ENCODE measurements at regions not wholly inside any gene's neighbourhood (a gene's known extent, or its start where the extent isn't known, plus 50 kb on each side); places are given as distances from the start of the nearest gene placed in this dataset.

- TF ChIP-seq CTCF (IDR thresholded peaks at IDR 0.05; ENCODE audit: low read depth, low read length) (no peak), EZH2phosphoT487 (IDR thresholded peaks at IDR 0.05; ENCODE audit: low read depth) (no peak)
- no peaks in the 10 kb centered on the region for H3K4me1 ChIP-seq (ENCODE audit: low read length)
- H3K4me2 ChIP-seq (ENCODE audit: low read length), result no peak overlapping the region
- no peak overlapping the region for H2AFZ ChIP-seq (ENCODE audit: low read depth, low read length)
- H3K9me3 ChIP-seq (ENCODE audit: insufficient read depth, low read length), result no peaks in the 10 kb centered on the region
- no peaks in the 10 kb centered on the region for H3K79me2 ChIP-seq (ENCODE audit: low read length)
- H3K27me3 ChIP-seq (ENCODE audit: low read depth, low read length), result no peaks in the 10 kb centered on the region
- H3K27ac ChIP-seq (ENCODE audit: low read length), result no peak overlapping the region
- H4K20me1 ChIP-seq (ENCODE audit: insufficient read depth, low read length), result no peaks in the 10 kb centered on the region
- no peak overlapping the region for H3K9ac ChIP-seq (ENCODE audit: low read length)
- no peaks in the 10 kb centered on the region for H3K36me3 ChIP-seq (replicated peaks; ENCODE audit: low read depth, low read length)
- H3K4me3 ChIP-seq (ENCODE audit: low read length), result no peak overlapping the region
These were observed 178.0 kb downstream of the IPMK start for GRCh38 chr10:58089739-58090138.

GRCh38 chr10:58087896-58088295 lies 179.8 kb downstream of the IPMK start:
- Histone ChIP-seq H3K9me3 (ENCODE audit: insufficient read depth, low read length) (no peaks in the 10 kb centered on the region), H3K9ac (ENCODE audit: low read length) (no peak overlapping the region), H3K36me3 (replicated peaks; ENCODE audit: low read depth, low read length) (no peaks in the 10 kb centered on the region), H3K79me2 (ENCODE audit: low read length) (no peaks in the 10 kb centered on the region), H3K4me2 (ENCODE audit: low read length) (no peak overlapping the region), H3K27me3 (ENCODE audit: low read depth, low read length) (no peaks in the 10 kb centered on the region), H2AFZ (ENCODE audit: low read depth, low read length) (no peak overlapping the region), H4K20me1 (ENCODE audit: insufficient read depth, low read length) (no peaks in the 10 kb centered on the region), H3K4me1 (ENCODE audit: low read length) (no peaks in the 10 kb centered on the region), H3K4me3 (ENCODE audit: low read length) (no peak overlapping the region), H3K27ac (ENCODE audit: low read length) (no peak overlapping the region)
- no peak for TF ChIP-seq CTCF (IDR thresholded peaks at IDR 0.05; ENCODE audit: low read depth, low read length)
- no peak for TF ChIP-seq EZH2phosphoT487 (IDR thresholded peaks at IDR 0.05; ENCODE audit: low read depth)

GRCh38 chr10:58086763-58087150 lies 180.9 kb downstream of the IPMK start:
- TF ChIP-seq EZH2phosphoT487 (IDR thresholded peaks at IDR 0.05; ENCODE audit: low read depth) (no peak), CTCF (IDR thresholded peaks at IDR 0.05; ENCODE audit: low read depth, low read length) (no peak)
- no peaks in the 10 kb centered on the region for H3K9me3 ChIP-seq (ENCODE audit: insufficient read depth, low read length)
- H3K4me1 ChIP-seq (ENCODE audit: low read length), result no peaks in the 10 kb centered on the region

GRCh38 chr10:58086144-58086762 lies 181.4 kb downstream of the IPMK start:
- no peak for TF ChIP-seq EZH2phosphoT487 (IDR thresholded peaks at IDR 0.05; ENCODE audit: low read depth)
- no peak for TF ChIP-seq CTCF (IDR thresholded peaks at IDR 0.05; ENCODE audit: low read depth, low read length)
- Histone ChIP-seq H3K4me1 (ENCODE audit: low read length) (no peaks in the 10 kb centered on the region), H3K4me2 (ENCODE audit: low read length) (no peak overlapping the region), H3K36me3 (replicated peaks; ENCODE audit: low read depth, low read length) (no peaks in the 10 kb centered on the region), H3K27ac (ENCODE audit: low read length) (no peak overlapping the region), H3K4me3 (ENCODE audit: low read length) (no peak overlapping the region), H3K27me3 (ENCODE audit: low read depth, low read length) (no peaks in the 10 kb centered on the region), H2AFZ (ENCODE audit: low read depth, low read length) (no peak overlapping the region), H3K9me3 (ENCODE audit: insufficient read depth, low read length) (no peaks in the 10 kb centered on the region), H4K20me1 (ENCODE audit: insufficient read depth, low read length) (no peaks in the 10 kb centered on the region), H3K79me2 (ENCODE audit: low read length) (no peaks in the 10 kb centered on the region), H3K9ac (ENCODE audit: low read length) (no peak overlapping the region)

More at GRCh38 chr10:58086763-58087150, 180.9 kb downstream of the IPMK start:
- Histone ChIP-seq H3K79me2 (ENCODE audit: low read length) (no peaks in the 10 kb centered on the region), H3K9ac (ENCODE audit: low read length) (no peak overlapping the region), H2AFZ (ENCODE audit: low read depth, low read length) (no peak overlapping the region), H3K36me3 (replicated peaks; ENCODE audit: low read depth, low read length) (no peaks in the 10 kb centered on the region), H3K27ac (ENCODE audit: low read length) (no peak overlapping the region), H3K4me3 (ENCODE audit: low read length) (no peak overlapping the region), H4K20me1 (ENCODE audit: insufficient read depth, low read length) (no peaks in the 10 kb centered on the region), H3K4me2 (ENCODE audit: low read length) (no peak overlapping the region), H3K27me3 (ENCODE audit: low read depth, low read length) (no peaks in the 10 kb centered on the region)

All from OCI-LY3 (cell line).